Stimulated activated CD4-positive, alpha-beta T cell treated with anti-CD3 and anti-CD28 coated beads, Interleukin-15, amount 100 ng/mL, for 48 hours (primary cell): ENCODE measurements at regions not wholly inside any gene's neighbourhood (a gene's known extent, or its start where the extent isn't known, plus 50 kb on each side); places are given as distances from the start of the nearest gene placed in this dataset.

ENCODE experiments used
- DNase-seq, 2 donors: peaks; one replicate each; pipeline ENCODE4 v3.0.0-alpha.2; 2020; ENCODE audit warnings: low read depth in 2 of 2

GRCh38 chr2:64769392-64770044 is 115.8 kb upstream of the SERTAD2 start:
- no peak for DNase-seq

DNA sequence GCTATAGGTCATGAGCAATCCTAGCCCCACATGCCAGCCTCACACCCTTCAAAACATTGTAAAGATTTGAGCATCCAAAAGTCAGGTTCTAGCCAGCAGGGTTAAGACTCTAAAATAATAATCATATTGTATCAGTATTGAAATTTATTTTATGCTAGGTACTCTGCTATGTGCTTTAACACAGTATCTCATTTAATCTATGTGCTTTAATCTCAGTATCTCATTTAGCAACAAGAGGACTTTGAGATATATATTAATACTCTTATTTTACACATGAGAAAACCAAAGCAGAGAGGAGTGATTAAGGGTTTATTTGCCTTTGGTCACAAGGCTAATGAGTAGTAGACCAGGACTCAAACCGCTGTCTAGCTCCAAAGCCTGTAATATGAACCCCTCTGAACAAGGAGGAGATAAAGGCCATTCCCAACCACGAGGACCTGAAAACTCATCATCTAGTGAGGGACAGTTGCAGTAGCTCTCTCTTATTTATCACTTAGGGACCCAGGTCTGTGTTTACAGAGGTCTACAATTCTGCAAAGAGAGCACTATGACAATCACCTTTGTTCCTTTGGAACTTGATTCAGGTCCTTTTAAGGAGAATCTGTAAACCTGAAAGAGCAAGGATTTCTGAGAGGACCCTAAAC is 116.5 kb upstream of the SERTAD2 start:
- DNase-seq = no peak

GRCh38 chr2:64770781-64771334 is 117.1 kb upstream of the SERTAD2 start:
- no peak for DNase-seq

DNA sequence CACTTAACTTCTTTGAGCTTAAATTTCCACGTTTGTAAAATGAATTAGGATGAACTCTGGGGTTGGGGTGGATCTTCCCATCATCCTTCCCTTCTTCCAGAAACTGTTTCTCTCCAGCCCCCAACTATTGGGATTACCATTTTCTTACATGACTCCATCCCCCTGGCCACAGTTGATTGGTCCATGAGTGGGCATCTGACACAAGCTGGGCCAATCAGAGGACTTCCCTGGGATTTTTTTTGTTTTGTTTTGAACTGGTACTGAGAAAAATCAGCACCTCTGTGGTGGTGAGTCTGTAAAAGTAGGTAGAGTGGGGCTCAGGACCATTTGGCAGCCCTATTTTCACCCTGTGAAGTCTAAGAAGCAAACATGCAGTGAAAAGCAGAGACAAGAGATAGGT is 118.0 kb upstream of the SERTAD2 start:
- DNase-seq = no peak

GRCh38 chr2:64773461-64774118 is 119.9 kb upstream of the SERTAD2 start:
- no peak for DNase-seq

- no peak for DNase-seq
Measured at GRCh38 chr2:64777841-64778240, 124.1 kb upstream of the SERTAD2 start.

- no peak for DNase-seq
Measured at GRCh38 chr2:64779117-64779690, 125.5 kb upstream of the SERTAD2 start.

- DNase-seq = no peak
Measured at GRCh38 chr2:64780041-64780440, 126.3 kb upstream of the SERTAD2 start.

DNA sequence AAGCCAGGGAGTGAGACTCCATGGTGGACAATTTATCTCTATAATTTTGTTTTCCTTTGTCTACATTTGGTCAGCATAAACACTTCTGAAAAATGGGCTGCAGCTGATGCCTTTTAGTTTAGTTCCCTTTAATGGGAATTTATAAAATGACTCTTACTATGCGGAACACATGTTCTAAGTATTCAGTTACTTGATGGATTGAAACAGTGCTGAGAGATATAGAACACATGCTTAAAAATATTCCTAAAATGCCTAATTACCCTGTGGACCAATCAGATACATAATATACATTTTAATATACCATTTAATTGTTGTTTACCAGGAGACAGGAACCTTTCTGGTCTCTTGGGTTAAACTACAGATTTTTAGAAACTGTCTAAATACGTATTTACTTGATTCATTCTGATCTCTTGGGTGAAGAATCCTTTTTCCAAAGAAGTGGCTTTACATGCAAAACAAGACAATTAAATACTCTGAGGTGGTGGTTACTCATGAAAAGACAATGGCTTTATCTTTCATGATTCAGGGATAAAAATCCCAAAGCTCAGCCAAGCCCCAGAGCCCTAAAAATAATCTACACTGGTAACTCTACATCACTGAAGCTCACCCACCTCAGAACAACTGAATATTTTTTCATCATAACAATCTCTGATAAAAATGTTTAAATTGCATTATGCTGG is 128.1 kb upstream of the SERTAD2 start:
- no peak for DNase-seq

DNA sequence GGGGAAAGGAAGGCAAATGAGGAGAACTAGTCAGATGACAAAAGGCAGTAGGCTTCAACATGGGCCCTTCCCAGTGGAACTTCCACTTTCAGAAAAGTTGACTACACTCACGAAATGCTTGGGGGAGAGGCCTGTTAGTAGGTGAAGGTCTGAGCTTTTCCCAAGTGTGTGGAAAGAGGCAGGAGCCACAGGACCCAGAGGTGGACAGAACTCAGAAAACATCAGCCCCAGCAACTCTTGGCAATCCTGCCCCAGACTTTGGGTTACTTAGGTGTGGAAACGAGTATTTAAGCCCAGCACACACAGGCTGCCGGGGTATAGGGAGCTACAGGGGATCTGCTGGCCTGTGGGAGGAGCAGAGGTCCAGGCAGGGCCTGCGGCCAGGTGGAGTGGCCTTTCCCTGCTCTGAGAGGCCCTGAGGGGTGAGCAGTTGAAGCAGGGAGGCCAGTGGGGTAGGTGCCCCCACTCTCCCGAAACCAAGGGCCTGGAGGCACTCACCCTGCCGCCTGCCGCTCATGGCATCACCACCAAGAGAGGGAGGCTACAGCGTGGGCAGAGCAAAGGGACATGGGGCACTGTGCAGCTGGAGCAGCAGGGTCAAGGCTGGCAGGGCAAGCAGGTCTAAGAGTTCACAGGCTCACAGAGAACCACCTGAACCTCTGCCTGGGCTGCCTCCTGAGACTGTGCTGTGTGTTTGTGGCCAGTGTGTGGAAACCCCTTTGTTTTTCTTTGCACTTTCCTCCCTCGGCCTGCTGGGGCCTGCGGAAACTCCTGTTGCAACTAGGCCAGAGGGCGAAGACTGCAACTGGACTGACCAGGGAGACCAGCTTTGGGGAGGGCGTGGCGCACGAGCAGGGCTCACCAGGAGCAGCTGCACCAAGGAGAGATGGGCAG is 130.7 kb upstream of the SERTAD2 start:
- DNase-seq = no peak

DNA sequence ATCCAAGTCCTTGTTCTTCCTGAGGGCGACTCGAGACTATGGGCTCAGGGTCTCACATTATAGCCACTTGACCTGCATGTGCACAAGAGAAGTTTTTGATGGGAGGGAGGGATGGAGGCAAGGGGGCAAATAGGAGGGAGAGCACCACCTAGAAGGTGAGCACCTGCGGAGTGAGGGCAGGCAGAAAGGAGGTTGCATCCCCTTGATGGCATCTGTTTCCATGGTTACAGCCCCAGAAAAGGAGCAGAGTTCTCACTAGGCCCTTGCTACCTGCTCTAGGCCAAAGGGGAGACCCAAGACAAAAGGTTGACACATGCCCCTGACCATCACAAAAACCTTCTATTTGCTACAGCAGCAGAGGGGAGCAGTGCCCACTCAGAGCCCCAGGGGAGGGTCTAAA is 131.5 kb upstream of the SERTAD2 start:
- no peak for DNase-seq

DNA sequence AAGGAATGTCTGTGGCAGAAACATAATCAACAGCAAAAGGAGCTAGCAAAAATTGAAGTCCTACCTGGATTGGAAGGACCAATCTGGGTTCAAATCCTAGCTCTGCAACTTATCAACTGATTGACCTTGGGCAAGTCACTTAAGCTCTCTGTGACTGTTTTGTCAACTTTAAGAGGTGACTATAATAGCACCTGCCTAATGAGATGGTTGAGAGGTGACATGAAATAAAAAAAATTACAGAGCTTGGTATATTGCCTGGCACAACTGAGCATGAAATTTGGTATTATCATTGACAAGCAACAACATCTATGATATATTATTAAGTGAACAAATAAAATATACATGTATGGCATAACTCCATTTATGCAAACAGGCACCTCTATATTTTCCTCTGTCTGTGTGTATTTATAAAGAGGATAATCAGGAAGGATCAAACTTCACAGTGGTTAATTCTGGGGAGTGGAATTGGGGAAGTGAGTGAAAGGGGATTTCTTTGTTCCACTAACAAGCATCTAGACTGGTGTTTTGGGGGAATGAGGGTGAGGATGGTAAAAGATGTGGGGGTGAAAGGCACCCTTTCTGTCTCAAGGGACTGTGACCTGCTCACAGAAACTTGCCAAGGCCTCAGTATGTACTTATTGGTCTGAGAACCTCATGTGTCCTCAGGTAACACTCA is 132.8 kb upstream of the SERTAD2 start:
- DNase-seq = no peak

GRCh38 chr2:64787019-64787365 is 133.3 kb upstream of the SERTAD2 start:
- no peak for DNase-seq

GRCh38 chr2:64787698-64788097 is 134.0 kb upstream of the SERTAD2 start:
- DNase-seq = no peak

DNA sequence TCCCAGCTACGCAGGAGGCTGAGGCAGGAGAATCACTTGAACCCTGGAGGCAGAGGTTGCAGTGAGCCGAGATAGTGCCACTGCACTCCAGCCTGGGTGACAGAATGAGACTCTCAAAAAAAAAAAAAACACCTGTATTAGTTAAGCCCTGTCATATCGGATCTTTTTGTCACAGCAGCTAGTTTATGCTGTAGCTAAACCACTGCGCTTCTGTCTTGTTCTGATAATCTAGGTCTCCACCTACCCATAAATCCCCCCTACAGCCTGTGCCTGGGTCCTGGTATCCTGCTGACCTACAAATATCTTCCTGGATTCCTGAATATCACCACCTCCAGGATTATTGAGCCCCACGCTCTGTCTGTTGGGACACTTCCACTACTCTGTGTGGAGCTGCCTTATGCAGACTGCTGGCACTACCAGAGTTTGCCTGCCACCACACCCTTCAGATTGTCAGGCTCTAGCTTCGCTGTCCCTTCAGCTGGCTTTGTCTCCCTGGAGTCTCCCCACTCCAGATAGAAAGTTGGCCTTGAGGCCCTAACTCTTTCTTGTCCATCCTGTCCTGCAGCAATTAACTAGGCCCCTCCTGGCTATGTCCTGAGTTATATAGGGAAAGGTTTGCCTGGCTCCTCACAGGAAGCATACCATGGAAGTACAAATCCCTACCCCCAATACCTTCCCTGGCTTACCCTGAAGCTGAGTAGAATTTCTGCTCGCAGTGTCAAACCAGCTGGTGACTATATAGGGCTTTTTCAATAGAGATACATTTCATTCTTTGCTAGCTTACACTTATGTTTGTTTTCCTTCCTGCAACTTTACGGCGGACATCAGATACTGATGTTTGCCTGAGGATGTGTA is 136.0 kb upstream of the SERTAD2 start:
- no peak for DNase-seq

GRCh38 chr2:64792300-64792699 is 138.6 kb upstream of the SERTAD2 start:
- no peak for DNase-seq

DNA sequence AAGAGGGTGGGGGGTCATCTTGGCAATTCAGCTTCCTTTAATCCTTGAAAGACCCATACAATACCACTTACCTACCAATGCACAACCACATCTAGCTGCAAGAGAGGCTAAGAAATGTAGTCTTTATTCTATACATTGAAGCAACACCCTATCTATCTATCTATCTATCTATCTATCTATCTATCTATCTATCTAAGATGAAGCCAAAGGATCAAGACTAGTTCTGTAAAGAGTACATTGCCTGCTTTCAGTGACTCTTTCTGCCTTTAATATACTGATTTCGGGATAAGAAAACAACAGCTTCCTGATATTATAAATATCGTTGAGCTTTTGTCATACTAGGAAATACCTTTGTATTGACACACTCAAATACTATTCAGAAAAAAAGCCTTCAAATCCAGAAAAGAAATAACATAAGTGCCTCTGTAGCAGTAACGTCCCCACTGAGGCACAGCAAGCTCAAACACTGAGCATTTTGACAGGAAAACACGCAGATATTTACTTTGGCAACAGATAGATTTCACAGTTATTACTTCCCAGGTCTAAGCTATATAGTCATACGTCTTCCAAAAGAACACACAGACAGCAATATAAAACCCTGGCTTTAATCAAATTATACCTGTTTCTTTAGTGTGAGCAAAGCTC is 139.4 kb upstream of the SERTAD2 start:
- no peak for DNase-seq

DNA sequence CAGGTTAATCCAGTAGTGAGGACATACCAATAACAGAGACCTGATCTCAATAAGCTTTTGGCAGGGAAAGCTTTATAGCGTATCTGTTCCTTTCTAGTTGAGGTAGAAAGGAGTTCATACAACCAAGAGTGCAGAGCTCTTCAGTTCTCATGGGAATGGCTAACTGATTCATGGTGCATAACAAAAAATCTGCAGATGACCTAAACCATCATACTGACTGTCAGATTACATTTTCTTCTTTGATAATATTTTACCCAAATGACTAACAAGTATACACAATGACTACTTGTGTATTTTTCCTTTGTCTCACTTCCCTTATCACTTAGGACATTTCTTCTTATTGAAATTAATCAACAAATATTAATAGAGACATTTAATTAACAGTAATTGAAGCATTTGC is 140.0 kb upstream of the SERTAD2 start:
- DNase-seq = no peak

GRCh38 chr2:64794426-64794995 is 140.8 kb upstream of the SERTAD2 start:
- DNase-seq = no peak
